ENCODE measurements at regions not wholly inside any gene's neighbourhood (a gene's known extent, or its start where the extent isn't known, plus 50 kb on each side); places are given as distances from the start of the nearest gene placed in this dataset.

GRCh38 chr21:14600569-14601297 is 54.6 kb upstream of the SAMSN1 start:
- FAIRE-seq (no peak), DNase-seq (ENCODE audit: low read depth) (no peak)
- H3K9me3 Mint-ChIP-seq (ENCODE audit: unreplicated experiment) = no peaks in the 10 kb centered on the region
- Histone ChIP-seq H3K9ac (ENCODE audit: low read length) (no peak overlapping the region), H3K4me2 (ENCODE audit: low read length) (no peak overlapping the region), H3K4me1 (ENCODE audit: insufficient read depth, low read length) (peaks cover 4% of the 10 kb centered on the region), H3K27me3 (ENCODE audit: insufficient read depth, low read length) (no peaks in the 10 kb centered on the region), H3K79me2 (ENCODE audit: insufficient read depth, low read length) (no peaks in the 10 kb centered on the region), H3K27ac (ENCODE audit: low read depth, low read length) (no peak overlapping the region), H3K36me3 (ENCODE audit: insufficient read depth, low read length) (no peaks in the 10 kb centered on the region), H4K20me1 (ENCODE audit: insufficient read depth, low read length) (no peaks in the 10 kb centered on the region), H3K4me3 (ENCODE audit: insufficient read depth, low read depth, low read length) (no peak overlapping the region), H3K9me3 (ENCODE audit: insufficient read depth, low read depth, low read length) (no peaks in the 10 kb centered on the region), H2AFZ (ENCODE audit: low read depth, low read length) (no peak overlapping the region)
- no peak for TF ChIP-seq CTCF (IDR thresholded peaks at IDR 0.05; ENCODE audit: insufficient read depth, low read depth, low read length)
- H3K27me3 Mint-ChIP-seq (ENCODE audit: low read depth, unreplicated experiment) = no peaks in the 10 kb centered on the region
- peaks cover 16% of the 10 kb centered on the region for H3K4me1 Mint-ChIP-seq (ENCODE audit: low read depth, unreplicated experiment)
- H3K27ac Mint-ChIP-seq (ENCODE audit: unreplicated experiment) = no peak overlapping the region
- H3K36me3 Mint-ChIP-seq (ENCODE audit: low read depth, unreplicated experiment) = no peaks in the 10 kb centered on the region
- H3K4me3 Mint-ChIP-seq (ENCODE audit: unreplicated experiment) = no peak overlapping the region

- H3K36me3 ChIP-seq (ENCODE audit: insufficient read depth, low read length) = no peaks in the 10 kb centered on the region
- no peaks in the 10 kb centered on the region for H4K20me1 ChIP-seq (ENCODE audit: insufficient read depth, low read length)
- Mint-ChIP-seq H3K27me3 (ENCODE audit: low read depth, unreplicated experiment) (no peaks in the 10 kb centered on the region), H3K36me3 (ENCODE audit: low read depth, unreplicated experiment) (no peaks in the 10 kb centered on the region), H3K4me1 (ENCODE audit: low read depth, unreplicated experiment) (peaks cover 9% of the 10 kb centered on the region), H3K27ac (ENCODE audit: unreplicated experiment) (no peak overlapping the region), H3K4me3 (ENCODE audit: unreplicated experiment) (no peak overlapping the region), H3K9me3 (ENCODE audit: unreplicated experiment) (no peaks in the 10 kb centered on the region)
- no peaks in the 10 kb centered on the region for H3K79me2 ChIP-seq (ENCODE audit: insufficient read depth, low read length)
- H3K4me1 ChIP-seq (ENCODE audit: insufficient read depth, low read length) = peaks cover 4% of the 10 kb centered on the region
- H3K4me3 ChIP-seq (ENCODE audit: insufficient read depth, low read depth, low read length) = no peak overlapping the region
- H3K27me3 ChIP-seq (ENCODE audit: insufficient read depth, low read length) = no peaks in the 10 kb centered on the region
- no peak overlapping the region for H3K9ac ChIP-seq (ENCODE audit: low read length)
- no peak overlapping the region for H3K4me2 ChIP-seq (ENCODE audit: low read length)
- H3K27ac ChIP-seq (ENCODE audit: low read depth, low read length) = no peak overlapping the region
- DNase-seq (ENCODE audit: low read depth) (no peak), FAIRE-seq (no peak)
- H3K9me3 ChIP-seq (ENCODE audit: insufficient read depth, low read depth, low read length) = no peaks in the 10 kb centered on the region
- TF ChIP-seq CTCF (IDR thresholded peaks at IDR 0.05; ENCODE audit: insufficient read depth, low read depth, low read length) (no peak), EZH2 (IDR thresholded peaks at IDR 0.05; ENCODE audit: insufficient read depth, low read length) (no peak)
- no peak overlapping the region for H2AFZ ChIP-seq (ENCODE audit: low read depth, low read length)
These were observed 52.0 kb upstream of the SAMSN1 start for GRCh38 chr21:14598065-14598464.

Measured in astrocyte (in vitro differentiated cells and primary cell).